Left lung (tissue), 4 donors: ENCODE measurements at regions not wholly inside any gene's neighbourhood (a gene's known extent, or its start where the extent isn't known, plus 50 kb on each side); places are given as distances from the start of the nearest gene placed in this dataset.

ENCODE experiments used
- ATAC-seq: fragments of 200-7000 bp; cut with Tn5 transposase; one replicate; pipeline ENCODE4 v1.9.1; 2020; ENCODE audit warnings: moderate library complexity
- DNase-seq, 4 donors: peaks; one replicate each; pipeline ENCODE4 v3.0.0-alpha.2; 2013 to 2020
- H3K27ac ChIP-seq, 2 donors: fragments of 200-600 bp; sonication (generic) in 1 of 2; one replicate each; pipeline versions ENCODE4 v1.5.0 to v1.8.0; 2020 to 2021
- H3K27me3 ChIP-seq, 2 donors: fragments of 200-600 bp; sonication (generic) in 1 of 2; one replicate each; pipeline versions ENCODE4 v1.5.0 to v1.8.0; 2020 to 2021
- H3K36me3 ChIP-seq, 2 donors: fragments of 200-600 bp; sonication (generic) in 1 of 2; one replicate each; pipeline versions ENCODE4 v1.5.0 to v1.8.0; 2020 to 2021
- H3K4me1 ChIP-seq, 2 donors: fragments of 200-600 bp; one replicate each; pipeline ENCODE4 v1.8.0; 2021
- H3K4me3 ChIP-seq, 2 donors: fragments of 200-600 bp; sonication (generic) in 1 of 2; one replicate each; pipeline versions ENCODE4 v1.5.0 to v1.8.0; 2020 to 2021; ENCODE audit warnings: mild to moderate bottlenecking in 1 of 2
- H3K9me3 ChIP-seq, 2 donors: fragments of 200-600 bp; sonication (generic) in 1 of 2; one replicate each; pipeline versions ENCODE4 v1.5.0 to v1.8.0; 2020 to 2021
- CTCF ChIP-seq, 2 donors: fragments of 200-600 bp; sonication (generic) in 1 of 2; IDR thresholded peaks; one replicate each; pipeline versions ENCODE4 v1.5.0 to v1.8.0; 2021; ENCODE audit warnings: antibody characterized with exemption in 2 of 2
- intact Hi-C, 2 donors: fragments of 100-400 bp; cut with DNase I; formaldehyde crosslinking; loops; one replicate each; pipeline versions ENCODE4 v1.11.2 to v1.14.2; 2022
- donor health status: DM: no; HTN: yes; CAD: no.
- donor health status: DM: no; HTN: no; CAD: no.

GRCh38 chr3:132198516-132198915 lies 118.7 kb upstream of the ACP3 start:
- Histone ChIP-seq H3K4me3 (no peak overlapping the region), H3K27me3 (no peaks in the 10 kb centered on the region), H3K9me3 (no peaks in the 10 kb centered on the region), H3K36me3 (no peaks in the 10 kb centered on the region), H3K4me1 (peaks cover 0 to 3% of the 10 kb centered on the region in 2 donors), H3K27ac (no peak overlapping the region)
- intact Hi-C loops = no loop called here
- no peak for TF ChIP-seq CTCF (IDR thresholded peaks at IDR 0.05)
- DNase-seq (no peak), ATAC-seq (peak; percentile 65)

GRCh38 chr3:132199451-132199850 lies 117.8 kb upstream of the ACP3 start:
- H3K9me3 ChIP-seq = no peaks in the 10 kb centered on the region
- ATAC-seq (peak; percentile 94), DNase-seq (peak in 2 of 4 donors; percentile 10 to 34)
- intact Hi-C loops = no loop called here
- TF ChIP-seq CTCF (IDR thresholded peaks at IDR 0.05) = no peak
- H3K27ac ChIP-seq = no peak overlapping the region
- no peaks in the 10 kb centered on the region for H3K36me3 ChIP-seq
- H3K4me3 ChIP-seq = no peak overlapping the region
- peaks cover 0 to 3% of the 10 kb centered on the region in 2 donors for H3K4me1 ChIP-seq
- no peaks in the 10 kb centered on the region for H3K27me3 ChIP-seq

DNA sequence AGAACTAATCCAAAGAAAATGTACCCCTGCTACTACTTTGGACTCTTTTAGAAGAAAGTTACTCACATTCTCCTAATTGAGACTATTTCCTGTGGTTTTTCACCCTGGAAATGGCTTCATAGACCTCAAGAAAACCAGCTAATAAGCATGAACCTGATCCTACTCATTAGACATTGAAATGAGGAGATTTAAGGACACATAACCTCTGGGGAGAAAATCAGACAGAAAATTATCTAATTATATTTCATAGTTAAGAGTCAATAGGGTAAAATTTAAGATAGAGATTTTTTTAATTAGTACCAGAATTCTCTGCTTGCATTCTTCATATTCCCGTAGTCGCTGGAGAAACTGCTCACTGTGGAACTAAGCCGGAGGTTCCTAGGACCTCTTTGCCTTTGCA lies 114.6 kb upstream of the ACP3 start:
- H3K4me1 ChIP-seq = peaks cover 0 to 3% of the 10 kb centered on the region in 2 donors
- no peaks in the 10 kb centered on the region for H3K36me3 ChIP-seq
- no peak for ATAC-seq
- DNase-seq = no peak
- no peak for TF ChIP-seq CTCF (IDR thresholded peaks at IDR 0.05)
- intact Hi-C loops = no loop called here
- H3K9me3 ChIP-seq = no peaks in the 10 kb centered on the region
- no peak overlapping the region for H3K4me3 ChIP-seq
- no peak overlapping the region for H3K27ac ChIP-seq
- H3K27me3 ChIP-seq = no peaks in the 10 kb centered on the region

DNA sequence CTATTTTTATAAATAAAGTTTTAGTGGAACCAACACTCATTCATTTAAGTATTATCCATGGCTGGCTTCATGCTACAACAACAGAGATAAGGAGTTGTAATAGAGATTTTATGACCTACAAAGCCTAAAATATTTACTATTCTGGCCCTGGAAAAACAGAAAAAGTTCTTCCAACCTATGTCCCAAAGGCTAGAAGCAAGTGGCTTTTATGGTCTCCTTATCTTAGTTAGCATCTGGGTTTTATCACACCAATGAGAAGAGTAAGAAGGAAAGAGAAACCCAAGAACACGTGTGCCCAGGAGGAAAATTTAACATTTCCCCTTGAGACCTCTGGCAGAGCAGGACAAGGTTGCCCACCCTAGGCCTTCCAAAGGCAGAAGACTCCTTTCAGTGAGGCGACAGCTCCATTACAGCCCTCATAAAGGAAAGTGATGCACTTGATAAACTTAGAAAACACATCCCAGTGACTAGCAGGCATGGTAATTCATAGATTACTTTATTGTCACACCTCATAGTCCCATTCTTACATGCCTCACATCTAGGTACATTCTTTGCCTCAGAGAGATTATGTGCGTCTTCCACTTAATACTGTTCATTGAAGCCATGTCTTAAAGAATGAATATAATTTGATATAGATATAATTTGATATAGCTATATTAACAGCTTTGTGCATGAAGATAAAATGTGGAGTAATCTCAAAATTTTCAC lies 113.2 kb upstream of the ACP3 start:
- no peak for ATAC-seq
- no peak for TF ChIP-seq CTCF (IDR thresholded peaks at IDR 0.05)
- no peak overlapping the region for H3K4me3 ChIP-seq
- no peak for DNase-seq
- no peaks in the 10 kb centered on the region for H3K9me3 ChIP-seq
- no peaks in the 10 kb centered on the region for H3K36me3 ChIP-seq
- no peak overlapping the region for H3K27ac ChIP-seq
- peaks cover 0 to 3% of the 10 kb centered on the region in 2 donors for H3K4me1 ChIP-seq
- intact Hi-C loops = no loop called here
- H3K27me3 ChIP-seq = no peaks in the 10 kb centered on the region

DNA sequence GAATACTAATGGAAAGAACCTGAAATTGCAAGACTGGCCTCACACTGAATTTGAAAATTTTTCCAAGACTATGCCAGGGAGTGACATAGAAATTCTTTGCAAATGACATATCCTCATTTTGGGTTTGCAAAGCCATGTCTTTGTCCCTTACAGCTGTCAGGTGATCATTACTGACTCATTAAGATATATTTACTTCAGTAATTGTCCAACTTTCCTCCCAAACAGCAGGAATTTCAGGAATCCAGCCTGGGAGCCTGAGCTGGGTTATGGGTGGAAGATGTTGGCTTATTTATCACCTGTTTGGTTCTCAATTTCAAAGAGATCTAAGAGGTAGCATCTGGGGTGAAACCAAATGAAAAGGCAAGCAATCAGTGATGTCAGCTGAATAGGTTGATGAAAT lies 111.6 kb upstream of the ACP3 start:
- H3K4me3 ChIP-seq = no peak overlapping the region
- no peaks in the 10 kb centered on the region for H3K9me3 ChIP-seq
- no peak for DNase-seq
- TF ChIP-seq CTCF (IDR thresholded peaks at IDR 0.05) = no peak
- intact Hi-C loops = no loop called here
- H3K36me3 ChIP-seq = no peaks in the 10 kb centered on the region
- H3K4me1 ChIP-seq = no peaks in the 10 kb centered on the region
- H3K27ac ChIP-seq = no peak overlapping the region
- no peak for ATAC-seq
- no peaks in the 10 kb centered on the region for H3K27me3 ChIP-seq
